SK-N-SH treated with all-trans-retinoic acid at 6 μM for 48 hours (cell line): ENCODE measurements at regions not wholly inside any gene's neighbourhood (a gene's known extent, or its start where the extent isn't known, plus 50 kb on each side); places are given as distances from the start of the nearest gene placed in this dataset.

Source experiments
- ATAC-seq: fragments of 200-7000 bp; cut with Tn5 transposase; 3 replicates; pipeline ENCODE4 v1.9.1; 2020; ENCODE audit warnings: mild to moderate bottlenecking, moderate library complexity
- ARNTL ChIP-seq: fragments of 450-650 bp; formaldehyde crosslinking; IDR thresholded peaks from 2 replicates; pipeline ENCODE4 v1.5.0; 2020; ENCODE audit warnings: low read depth, mild to moderate bottlenecking, moderate library complexity, borderline replicate concordance
- CSDC2 ChIP-seq: fragments of 250-450 bp; sonication (Bioruptor Pico); IDR thresholded peaks from 2 replicates; pipeline ENCODE4 v1.5.0; 2020; ENCODE audit warnings: mild to moderate bottlenecking, moderate library complexity
- CSRNP3 ChIP-seq: fragments of 250-450 bp; sonication (Bioruptor Pico); IDR thresholded peaks from 2 replicates; pipeline ENCODE4 v1.5.1; 2021; ENCODE audit warnings: mild to moderate bottlenecking, moderate library complexity
- ESRRG ChIP-seq: fragments of 250-450 bp; sonication (Bioruptor Pico); IDR thresholded peaks from 2 replicates; pipeline ENCODE4 v1.6.1; 2021; ENCODE audit warnings: mild to moderate bottlenecking
- GLIS3 ChIP-seq: fragments of 250-450 bp; sonication (Bioruptor Pico); IDR thresholded peaks from 2 replicates; pipeline ENCODE4 v1.5.0; 2020; ENCODE audit warnings: mild to moderate bottlenecking, moderate library complexity
- ISL1 ChIP-seq: fragments of 250-450 bp; sonication (Bioruptor Pico); IDR thresholded peaks from 2 replicates; pipeline ENCODE4 v2.1.2; 2022; ENCODE audit warnings: mild to moderate bottlenecking, moderate library complexity
- OSR1 ChIP-seq: fragments of 250-450 bp; sonication (Bioruptor Pico); IDR thresholded peaks from 2 replicates; pipeline ENCODE4 v1.8.0; 2022; ENCODE audit warnings: moderate library complexity, mild to moderate bottlenecking, inconsistent platforms
- PATZ1 ChIP-seq: fragments of 250-450 bp; sonication (Bioruptor Pico); IDR thresholded peaks from 2 replicates; pipeline ENCODE4 v1.8.0; 2020; ENCODE audit warnings: mild to moderate bottlenecking, moderate library complexity, borderline replicate concordance
- PPARA ChIP-seq: fragments of 250-450 bp; sonication (Bioruptor Pico); IDR thresholded peaks from 2 replicates; pipeline ENCODE4 v1.5.0; 2020; ENCODE audit warnings: mild to moderate bottlenecking, borderline replicate concordance
- RARB ChIP-seq: fragments of 250-450 bp; sonication (Bioruptor Pico); IDR thresholded peaks from 2 replicates; pipeline ENCODE4 v1.8.0; 2021; ENCODE audit warnings: mild to moderate bottlenecking, moderate library complexity
- SNAI2 ChIP-seq: fragments of 250-450 bp; sonication (Bioruptor Pico); IDR thresholded peaks from 2 replicates; pipeline ENCODE4 v1.5.0; 2020; ENCODE audit warnings: mild to moderate bottlenecking, moderate library complexity
- TCF4 ChIP-seq: fragments of 250-450 bp; sonication (Bioruptor Pico); IDR thresholded peaks from 2 replicates; pipeline ENCODE4 v1.8.0; 2021; ENCODE audit warnings: mild to moderate bottlenecking, moderate library complexity, borderline replicate concordance
- TSHZ2 ChIP-seq: fragments of 250-450 bp; sonication (Bioruptor Pico); IDR thresholded peaks from 2 replicates; pipeline ENCODE4 v1.5.0; 2020; ENCODE audit warnings: mild to moderate bottlenecking, moderate library complexity
- ZC3H10 ChIP-seq: fragments of 250-450 bp; sonication (Bioruptor Pico); IDR thresholded peaks from 2 replicates; pipeline ENCODE4 v1.5.1; 2021; ENCODE audit warnings: mild to moderate bottlenecking, moderate library complexity
- ZFP3 ChIP-seq: fragments of 250-450 bp; sonication (Bioruptor Pico); IDR thresholded peaks from 2 replicates; pipeline ENCODE4 v1.5.0; 2020; ENCODE audit warnings: mild to moderate bottlenecking, moderate library complexity
- ZFP30 ChIP-seq: fragments of 450-650 bp; formaldehyde crosslinking; IDR thresholded peaks from 2 replicates; pipeline ENCODE4 v1.5.0; 2022; ENCODE audit warnings: mild to moderate bottlenecking, moderate library complexity
- ZNF565 ChIP-seq: fragments of 450-650 bp; formaldehyde crosslinking; conservative IDR thresholded peaks from 2 replicates; pipeline ENCODE4 v1.5.0; 2020; ENCODE audit warnings: low read depth, mild to moderate bottlenecking, moderate library complexity
- ZNF70 ChIP-seq: fragments of 450-650 bp; formaldehyde crosslinking; IDR thresholded peaks from 2 replicates; pipeline ENCODE4 v1.5.0; 2020; ENCODE audit warnings: mild to moderate bottlenecking, moderate library complexity
- ZNF8 ChIP-seq: fragments of 450-650 bp; formaldehyde crosslinking; IDR thresholded peaks from 2 replicates; pipeline ENCODE4 v1.5.0; 2020; ENCODE audit warnings: mild to moderate bottlenecking, moderate library complexity
- TF ChIP-seq, protein P1 (sequence below): fragments of 250-450 bp; sonication (Bioruptor Pico); IDR thresholded peaks from 2 replicates; pipeline ENCODE4 v1.5.1; 2020; ENCODE audit warnings: low read depth, mild to moderate bottlenecking, moderate library complexity
- TF ChIP-seq, protein P2 (sequence below): fragments of 250-450 bp; sonication (Bioruptor Pico); IDR thresholded peaks from 2 replicates; pipeline ENCODE4 v1.8.0; 2021; ENCODE audit warnings: low read depth, mild to moderate bottlenecking, moderate library complexity, borderline replicate concordance

- ATAC-seq = no peak
- no peak for TF ChIP-seq PATZ1 (CRISPR knock-in tag)
- TF ChIP-seq CSDC2 (CRISPR knock-in tag) = no peak
- TF ChIP-seq ESRRG = no peak
- TF ChIP-seq ISL1 (CRISPR knock-in tag) = no peak
- TF ChIP-seq RARB (CRISPR knock-in tag) = no peak
- no peak for TF ChIP-seq ZNF565
- TF ChIP-seq GLIS3 (CRISPR knock-in tag) = no peak
- no peak for TF ChIP-seq TSHZ2 (CRISPR knock-in tag)
- no peak for TF ChIP-seq TCF4 (CRISPR knock-in tag)
- TF ChIP-seq SNAI2 (CRISPR knock-in tag) = no peak
- no peak for TF ChIP-seq ZFP30 (CRISPR knock-in tag)
- TF ChIP-seq ZC3H10 (CRISPR knock-in tag) = no peak
These were observed 154.4 kb downstream of the LRIG3 start for GRCh38 chr12:58765653-58766512.

- TF ChIP-seq ZNF565 (no peak), CSDC2 (CRISPR knock-in tag) (no peak)
- ATAC-seq = no peak
These were observed 153.8 kb downstream of the LRIG3 start for GRCh38 chr12:58766513-58766870.

- no peak for ATAC-seq
- TF ChIP-seq, protein P1, sequence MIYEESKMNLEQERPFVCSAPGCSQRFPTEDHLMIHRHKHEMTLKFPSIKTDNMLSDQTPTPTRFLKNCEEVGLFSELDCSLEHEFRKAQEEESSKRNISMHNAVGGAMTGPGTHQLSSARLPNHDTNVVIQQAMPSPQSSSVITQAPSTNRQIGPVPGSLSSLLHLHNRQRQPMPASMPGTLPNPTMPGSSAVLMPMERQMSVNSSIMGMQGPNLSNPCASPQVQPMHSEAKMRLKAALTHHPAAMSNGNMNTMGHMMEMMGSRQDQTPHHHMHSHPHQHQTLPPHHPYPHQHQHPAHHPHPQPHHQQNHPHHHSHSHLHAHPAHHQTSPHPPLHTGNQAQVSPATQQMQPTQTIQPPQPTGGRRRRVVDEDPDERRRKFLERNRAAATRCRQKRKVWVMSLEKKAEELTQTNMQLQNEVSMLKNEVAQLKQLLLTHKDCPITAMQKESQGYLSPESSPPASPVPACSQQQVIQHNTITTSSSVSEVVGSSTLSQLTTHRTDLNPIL (CRISPR knock-in tag) = no peak
- TF ChIP-seq ZFP30 (CRISPR knock-in tag) (no peak), ZNF8 (CRISPR knock-in tag) (no peak)
These were observed 152.8 kb downstream of the LRIG3 start for GRCh38 chr12:58767496-58767895.

DNA sequence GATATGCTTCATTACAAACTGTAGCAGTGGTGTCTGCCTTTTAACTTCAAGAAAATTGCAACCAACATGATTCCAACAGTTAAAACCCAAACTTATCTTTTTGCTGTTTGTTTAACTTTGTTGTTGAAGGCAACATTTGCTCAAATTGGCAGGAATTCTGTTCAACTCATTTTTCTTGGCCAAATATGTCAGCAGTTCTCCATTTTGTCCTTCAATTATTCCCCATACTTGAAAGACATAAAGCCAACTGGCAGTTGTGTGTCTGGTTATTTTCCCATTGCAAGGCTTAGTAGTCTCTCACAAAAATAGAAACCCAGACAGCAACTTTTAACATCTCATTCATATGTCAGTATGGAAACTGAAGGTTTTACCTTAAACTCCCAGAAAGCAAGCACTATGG lies 146.3 kb downstream of the LRIG3 start:
- ATAC-seq = no peak
- TF ChIP-seq ZNF70 (CRISPR knock-in tag) (no peak), ZC3H10 (CRISPR knock-in tag) (no peak), CSDC2 (CRISPR knock-in tag) (no peak), GLIS3 (CRISPR knock-in tag) (no peak), OSR1 (CRISPR knock-in tag) (no peak), SNAI2 (CRISPR knock-in tag) (no peak), ARNTL (CRISPR knock-in tag) (no peak), CSRNP3 (no peak), ZNF8 (CRISPR knock-in tag) (no peak), PPARA (CRISPR knock-in tag) (no peak), ZFP3 (CRISPR knock-in tag) (no peak)
- TF ChIP-seq, protein P2, sequence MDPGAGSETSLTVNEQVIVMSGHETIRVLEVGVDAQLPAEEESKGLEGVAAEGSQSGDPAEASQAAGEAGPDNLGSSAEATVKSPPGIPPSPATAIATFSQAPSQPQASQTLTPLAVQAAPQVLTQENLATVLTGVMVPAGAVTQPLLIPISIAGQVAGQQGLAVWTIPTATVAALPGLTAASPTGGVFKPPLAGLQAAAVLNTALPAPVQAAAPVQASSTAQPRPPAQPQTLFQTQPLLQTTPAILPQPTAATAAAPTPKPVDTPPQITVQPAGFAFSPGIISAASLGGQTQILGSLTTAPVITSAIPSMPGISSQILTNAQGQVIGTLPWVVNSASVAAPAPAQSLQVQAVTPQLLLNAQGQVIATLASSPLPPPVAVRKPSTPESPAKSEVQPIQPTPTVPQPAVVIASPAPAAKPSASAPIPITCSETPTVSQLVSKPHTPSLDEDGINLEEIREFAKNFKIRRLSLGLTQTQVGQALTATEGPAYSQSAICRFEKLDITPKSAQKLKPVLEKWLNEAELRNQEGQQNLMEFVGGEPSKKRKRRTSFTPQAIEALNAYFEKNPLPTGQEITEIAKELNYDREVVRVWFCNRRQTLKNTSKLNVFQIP (CRISPR knock-in tag) = no peak
- TF ChIP-seq, protein P1 (CRISPR knock-in tag) = no peak
